GM21717 (cell line): ENCODE measurements at regions not wholly inside any gene's neighbourhood (a gene's known extent, or its start where the extent isn't known, plus 50 kb on each side); places are given as distances from the start of the nearest gene placed in this dataset.
"Not testable (repeated sequence)": the region's sequence is repeated elsewhere in the genome, so short reads cannot be mapped to it uniquely, and the experiment has no call there.

Experiments used
- ATAC-seq: cut with Tn5 transposase; IDR thresholded peaks from one replicate; pipeline ENCODE4 v1.9.1; 2021; ENCODE audit warnings: mild to moderate bottlenecking, moderate library complexity; ENCODE audit not compliant: unreplicated experiment

GRCh38 chr10:35971397-35971796 lies 329.3 kb upstream of the FZD8 start:
- ATAC-seq: no peak

- no peak for ATAC-seq
Measured at GRCh38 chr10:35963685-35964084, 321.6 kb upstream of the FZD8 start.

GRCh38 chr10:35961501-35961900 lies 319.4 kb upstream of the FZD8 start:
- no peak for ATAC-seq

DNA sequence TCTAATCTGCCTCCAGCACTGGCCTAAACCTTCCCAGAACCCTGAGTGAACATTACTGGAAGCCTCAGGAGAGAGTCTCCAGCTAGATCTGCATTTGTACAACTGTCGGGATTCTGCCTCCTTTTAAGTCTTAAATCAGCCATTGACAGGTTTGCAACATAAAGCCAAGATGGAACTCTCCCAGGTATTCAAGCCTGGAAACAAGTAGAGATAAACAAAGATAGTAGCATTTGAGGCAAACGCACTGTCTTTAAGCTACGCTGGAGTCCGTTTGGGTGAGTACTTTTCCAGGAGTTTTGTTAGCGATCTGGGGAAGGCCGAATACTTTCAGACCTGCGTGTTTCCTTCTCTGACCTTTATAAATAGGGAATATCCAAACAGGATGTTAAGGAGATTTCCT lies 317.2 kb upstream of the FZD8 start:
- no peak for ATAC-seq

- not testable (repeated sequence) for ATAC-seq
Measured at GRCh38 chr10:35958609-35959008, 316.5 kb upstream of the FZD8 start.

- no peak for ATAC-seq
Measured at GRCh38 chr10:35950701-35951100, 308.6 kb upstream of the FZD8 start.

DNA sequence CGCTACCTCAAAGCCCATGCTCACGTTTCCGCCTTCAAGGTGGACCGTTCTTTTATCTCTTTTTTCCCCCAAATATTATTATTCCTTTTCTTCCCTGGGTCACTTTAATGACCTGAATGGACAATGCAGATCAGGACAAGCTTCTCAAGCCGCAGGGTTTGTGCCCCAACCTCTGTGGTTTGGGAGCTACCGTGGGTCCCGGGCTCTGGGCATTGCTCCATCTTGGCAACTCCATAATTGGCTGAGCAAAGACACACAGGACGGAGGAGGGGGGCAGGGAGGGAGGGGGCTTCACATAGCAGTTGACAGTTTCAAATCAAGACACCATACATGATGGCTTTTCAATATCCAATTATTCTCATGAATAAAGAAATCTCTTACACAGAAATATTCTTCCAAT lies 308.1 kb upstream of the FZD8 start:
- ATAC-seq: no peak

DNA sequence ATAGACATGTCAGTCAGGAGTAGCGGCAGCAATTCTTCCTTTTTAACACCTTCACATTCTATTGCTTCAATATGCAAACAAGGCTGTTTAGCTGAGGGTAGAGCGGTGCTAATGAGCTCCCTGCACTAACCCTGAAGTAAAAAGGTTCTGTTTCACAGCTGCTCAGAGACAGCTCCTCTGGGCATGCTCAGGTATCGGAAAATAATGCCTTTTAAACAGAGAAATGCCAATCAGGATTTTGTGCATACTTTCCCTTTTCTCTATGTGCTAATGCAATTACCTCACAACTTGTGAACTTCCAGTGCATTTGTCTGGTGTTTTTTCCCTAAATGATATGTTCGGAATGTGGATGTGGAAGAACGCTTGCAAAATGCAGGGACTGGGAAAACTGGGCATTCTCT lies 307.7 kb upstream of the FZD8 start:
- ATAC-seq: no peak

GRCh38 chr10:35946556-35946955 lies 304.5 kb upstream of the FZD8 start:
- ATAC-seq: no peak

DNA sequence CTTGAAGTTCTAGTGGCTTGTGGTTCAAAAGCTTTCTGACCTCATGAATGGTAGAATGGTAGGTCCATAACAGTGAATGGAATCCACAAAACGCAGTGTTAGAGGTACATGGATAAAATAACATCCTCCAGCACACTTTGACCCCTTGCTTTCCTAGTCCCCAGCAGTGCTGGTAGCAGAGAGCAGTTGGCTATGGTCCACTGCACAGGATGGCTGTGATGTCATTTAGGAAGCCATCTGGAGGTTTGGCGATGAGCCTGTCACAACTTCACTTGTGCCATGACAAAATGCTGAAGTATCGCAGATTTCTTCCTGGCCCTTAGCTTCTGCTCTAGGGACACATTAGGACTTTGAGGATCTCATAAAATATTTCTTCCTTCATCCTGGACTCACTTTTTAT lies 300.0 kb upstream of the FZD8 start:
- no peak for ATAC-seq

GRCh38 chr10:35940141-35941041 lies 298.3 kb upstream of the FZD8 start:
- no peak for ATAC-seq

DNA sequence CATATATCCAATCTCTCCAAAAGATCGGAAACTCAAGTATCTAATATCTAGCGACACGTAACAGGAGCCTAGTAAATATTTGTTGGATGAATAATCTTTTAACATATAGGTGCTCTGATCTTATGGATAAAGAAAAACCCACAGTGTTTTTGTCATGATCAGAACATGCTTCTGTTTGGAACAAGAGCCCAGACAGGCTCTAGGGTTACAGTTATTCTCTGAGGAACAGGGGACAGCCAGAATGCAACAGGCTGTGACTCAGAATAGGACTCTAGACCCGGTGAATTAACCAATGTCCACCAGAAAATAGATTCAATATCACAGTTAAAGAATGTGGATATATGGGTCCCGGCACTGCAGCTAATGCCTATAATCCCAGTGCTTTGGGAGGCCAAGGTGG lies 296.1 kb upstream of the FZD8 start:
- ATAC-seq: no peak

- ATAC-seq: no peak
Measured at GRCh38 chr10:35937546-35937945, 295.4 kb upstream of the FZD8 start.

- ATAC-seq: no peak
Measured at GRCh38 chr10:35934642-35934995, 292.5 kb upstream of the FZD8 start.

GRCh38 chr10:35933940-35934641 lies 292.0 kb upstream of the FZD8 start:
- ATAC-seq: no peak

- ATAC-seq: no peak
Measured at GRCh38 chr10:35933491-35933890, 291.4 kb upstream of the FZD8 start.

- ATAC-seq: not testable (repeated sequence)
Measured at GRCh38 chr10:35929962-35930361, 287.9 kb upstream of the FZD8 start.

- no peak for ATAC-seq
Measured at GRCh38 chr10:35928748-35929147, 286.7 kb upstream of the FZD8 start.

DNA sequence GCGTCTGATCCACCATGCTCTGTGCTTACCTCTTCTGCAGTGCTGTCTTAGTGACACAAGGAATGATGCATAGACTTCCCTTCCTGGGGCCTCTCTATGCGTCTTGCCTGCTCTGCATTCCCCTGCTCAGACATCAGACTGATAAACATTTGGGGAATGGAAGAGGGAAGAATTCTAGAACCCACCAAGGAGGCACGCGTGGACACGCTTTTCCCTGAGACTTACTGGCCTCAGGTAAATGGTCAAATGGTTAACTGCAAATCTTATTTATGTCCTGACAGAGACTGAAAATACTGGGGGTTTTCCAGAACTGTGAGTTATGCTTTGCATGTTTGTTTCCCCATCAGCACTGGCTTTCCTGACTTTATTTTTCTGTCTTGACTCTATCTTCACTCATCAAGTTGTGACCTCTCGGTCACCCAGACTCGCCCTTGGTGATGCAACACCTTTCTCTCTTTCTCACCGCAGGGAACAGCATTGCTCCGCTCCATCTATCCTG lies 285.9 kb upstream of the FZD8 start:
- ATAC-seq: no peak

GRCh38 chr10:35927341-35927740 lies 285.2 kb upstream of the FZD8 start:
- ATAC-seq: no peak

- ATAC-seq: no peak
Measured at GRCh38 chr10:35926846-35927245, 284.8 kb upstream of the FZD8 start.

- ATAC-seq: no peak
Measured at GRCh38 chr10:35925493-35925892, 283.4 kb upstream of the FZD8 start.
